ENCODE measurements at regions not wholly inside any gene's neighbourhood (a gene's known extent, or its start where the extent isn't known, plus 50 kb on each side); places are given as distances from the start of the nearest gene placed in this dataset.

- no peak overlapping the region for H3K27ac ChIP-seq
- H3K36me3 ChIP-seq: no peaks in the 10 kb centered on the region
- no peaks in the 10 kb centered on the region for H3K4me1 ChIP-seq (ENCODE audit: control insufficient read depth in 1 of 2, insufficient read depth in 1 of 2, low read depth in 1 of 2, low read length in 1 of 2)
- no peak overlapping the region for H3K4me3 ChIP-seq (ENCODE audit: low read depth in 1 of 2, low read length in 1 of 2)
- H3K9me3 ChIP-seq: no peaks in the 10 kb centered on the region
- TF ChIP-seq CTCF (IDR thresholded peaks at IDR 0.05): no peak
- H3K27me3 ChIP-seq: no peaks in the 10 kb centered on the region
Measured at GRCh38 chr9:776086-776485, 65.4 kb upstream of the DMRT1 start.

- Histone ChIP-seq H3K27me3 (no peaks in the 10 kb centered on the region), H3K4me3 (ENCODE audit: low read depth in 1 of 2, low read length in 1 of 2) (no peak overlapping the region), H3K9me3 (no peaks in the 10 kb centered on the region), H3K4me1 (ENCODE audit: control insufficient read depth in 1 of 2, insufficient read depth in 1 of 2, low read depth in 1 of 2, low read length in 1 of 2) (no peaks in the 10 kb centered on the region), H3K27ac (no peak overlapping the region), H3K36me3 (no peaks in the 10 kb centered on the region)
- no peak for TF ChIP-seq CTCF (IDR thresholded peaks at IDR 0.05)
Measured at GRCh38 chr9:777978-778377, 63.5 kb upstream of the DMRT1 start.

DNA sequence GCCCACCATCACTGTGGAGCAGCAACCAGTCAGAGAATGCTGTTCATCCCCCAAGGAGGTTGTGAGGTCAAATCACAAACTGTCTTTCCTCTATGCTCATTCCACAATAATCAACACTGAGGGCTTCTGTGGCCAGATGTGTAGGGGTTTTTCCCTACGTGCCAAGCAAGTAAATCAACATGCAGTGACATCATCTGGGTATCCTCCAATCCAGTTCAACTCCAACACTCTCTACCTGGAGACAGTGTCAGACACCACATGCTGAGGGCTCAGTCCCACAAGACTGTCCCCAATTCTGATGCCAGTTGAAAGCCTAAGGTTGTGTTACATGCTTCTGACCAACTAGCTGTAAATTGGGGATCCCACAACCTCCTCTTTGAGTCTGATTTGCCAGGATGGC is 57.3 kb upstream of the DMRT1 start:
- H3K9me3 ChIP-seq: no peaks in the 10 kb centered on the region
- no peaks in the 10 kb centered on the region for H3K4me1 ChIP-seq (ENCODE audit: control insufficient read depth in 1 of 2, insufficient read depth in 1 of 2, low read depth in 1 of 2, low read length in 1 of 2)
- no peak overlapping the region for H3K4me3 ChIP-seq (ENCODE audit: low read depth in 1 of 2, low read length in 1 of 2)
- TF ChIP-seq CTCF (IDR thresholded peaks at IDR 0.05): no peak
- H3K36me3 ChIP-seq: no peaks in the 10 kb centered on the region
- no peaks in the 10 kb centered on the region for H3K27me3 ChIP-seq
- H3K27ac ChIP-seq: no peak overlapping the region

DNA sequence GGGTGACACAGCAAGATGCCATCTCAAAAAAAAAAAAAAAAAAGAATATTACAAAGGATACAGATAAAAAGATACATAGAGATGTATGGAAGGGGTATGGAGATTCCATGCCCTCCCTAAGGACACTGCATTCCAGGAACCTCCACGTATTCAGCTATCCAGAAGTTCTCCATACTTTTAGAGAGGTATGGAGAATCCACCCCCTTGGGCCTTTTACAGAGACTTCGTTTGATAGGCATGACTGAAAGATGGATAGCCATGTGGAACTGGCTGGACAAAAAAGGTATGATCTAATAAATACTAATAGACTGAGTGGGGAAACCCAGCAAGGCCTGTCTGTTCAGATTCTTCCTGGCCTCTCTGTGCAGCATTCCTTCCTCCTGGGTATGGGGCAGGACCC is 56.6 kb upstream of the DMRT1 start:
- H3K9me3 ChIP-seq: no peaks in the 10 kb centered on the region
- no peaks in the 10 kb centered on the region for H3K27me3 ChIP-seq
- H3K4me1 ChIP-seq (ENCODE audit: control insufficient read depth in 1 of 2, insufficient read depth in 1 of 2, low read depth in 1 of 2, low read length in 1 of 2): no peaks in the 10 kb centered on the region
- H3K36me3 ChIP-seq: no peaks in the 10 kb centered on the region
- no peak overlapping the region for H3K4me3 ChIP-seq (ENCODE audit: low read depth in 1 of 2, low read length in 1 of 2)
- no peak for TF ChIP-seq CTCF (IDR thresholded peaks at IDR 0.05)
- no peak overlapping the region for H3K27ac ChIP-seq

GRCh38 chr9:785997-786396 is 55.5 kb upstream of the DMRT1 start:
- H3K4me1 ChIP-seq (ENCODE audit: control insufficient read depth in 1 of 2, insufficient read depth in 1 of 2, low read depth in 1 of 2, low read length in 1 of 2): no peaks in the 10 kb centered on the region
- H3K27me3 ChIP-seq: no peaks in the 10 kb centered on the region
- no peak overlapping the region for H3K27ac ChIP-seq
- no peak overlapping the region for H3K4me3 ChIP-seq (ENCODE audit: low read depth in 1 of 2, low read length in 1 of 2)
- no peaks in the 10 kb centered on the region for H3K9me3 ChIP-seq
- TF ChIP-seq CTCF (IDR thresholded peaks at IDR 0.05): no peak
- no peaks in the 10 kb centered on the region for H3K36me3 ChIP-seq

GRCh38 chr9:786405-786804 is 55.1 kb upstream of the DMRT1 start:
- no peaks in the 10 kb centered on the region for H3K4me1 ChIP-seq (ENCODE audit: control insufficient read depth in 1 of 2, insufficient read depth in 1 of 2, low read depth in 1 of 2, low read length in 1 of 2)
- TF ChIP-seq CTCF (IDR thresholded peaks at IDR 0.05): no peak
- no peaks in the 10 kb centered on the region for H3K27me3 ChIP-seq
- no peak overlapping the region for H3K4me3 ChIP-seq (ENCODE audit: low read depth in 1 of 2, low read length in 1 of 2)
- H3K9me3 ChIP-seq: no peaks in the 10 kb centered on the region
- no peak overlapping the region for H3K27ac ChIP-seq
- no peaks in the 10 kb centered on the region for H3K36me3 ChIP-seq
